H1 (cell line): ENCODE measurements at regions not wholly inside any gene's neighbourhood (a gene's known extent, or its start where the extent isn't known, plus 50 kb on each side); places are given as distances from the start of the nearest gene placed in this dataset.

Experiments
- CTCF ChIA-PET: fragments of 300-600 bp; sonication (Branson Sonifier 250); formaldehyde crosslinking; loops from one replicate; lab custom pipeline; 2021; ENCODE audit not compliant: partially characterized antibody; lab: Charles Lee
- POLR2A ChIA-PET: fragments of 300-600 bp; sonication (Branson Sonifier 250); formaldehyde crosslinking; loops from one replicate; lab custom pipeline; 2021; ENCODE audit warnings: inconsistent platforms; ENCODE audit not compliant: partially characterized antibody; lab: Charles Lee
- DNase-seq, 2 experiments: peaks; one replicate each; pipeline versions ENCODE4 v3.0.0 to v3.0.0-alpha.2; 2010 to 2022; ENCODE audit warnings: low spot score in 2 of 2, low read depth in 1 of 2, mixed read lengths in 1 of 2
- FAIRE-seq: peaks from 2 replicates; lab custom pipeline; 2011; peaks lifted over from hg19 to GRCh38; lab: Jason Lieb, UNC
- H2AFZ ChIP-seq: 2 replicates; pipeline ENCODE4 v1.8.1; 2012; ENCODE audit warnings: low read length, inconsistent platforms
- H2AK5ac ChIP-seq: 2 replicates; pipeline ENCODE4 v1.6.1; 2013; ENCODE audit warnings: low read depth, low read length
- H2BK120ac ChIP-seq: replicated peaks from 2 replicates; pipeline ENCODE3; 2013; ENCODE audit warnings: low read depth, low read length, inconsistent platforms
- H2BK12ac ChIP-seq: 2 replicates; pipeline ENCODE4 v1.6.1; 2013; ENCODE audit warnings: low read depth, low read length
- H2BK15ac ChIP-seq: 2 replicates; pipeline ENCODE4 v1.6.1; 2013; ENCODE audit warnings: low read length
- H2BK20ac ChIP-seq: 2 replicates; pipeline ENCODE4 v1.6.1; 2013; ENCODE audit warnings: low read length
- H2BK5ac ChIP-seq: 2 replicates; pipeline ENCODE4 v1.6.1; 2013; ENCODE audit warnings: low read depth, low read length
- H3K14ac ChIP-seq: 2 replicates; pipeline ENCODE4 v1.6.1; 2013; ENCODE audit warnings: inconsistent platforms; ENCODE audit not compliant: insufficient read length
- H3K18ac ChIP-seq: 2 replicates; pipeline ENCODE4 v1.6.1; 2013; ENCODE audit warnings: low read length; ENCODE audit errors: extremely low read depth
- H3K23ac ChIP-seq: 2 replicates; pipeline ENCODE4 v1.6.1; 2013; ENCODE audit warnings: inconsistent platforms; ENCODE audit not compliant: insufficient read length
- H3K23me2 ChIP-seq: 2 replicates; pipeline ENCODE4 v1.6.1; 2013; ENCODE audit warnings: low read depth, low read length
- H3K27ac ChIP-seq: 2 replicates; pipeline ENCODE4 v1.6.1; 2011; ENCODE audit warnings: low read depth, low read length, inconsistent platforms
- H3K27me3 ChIP-seq, 4 experiments: replicated peaks in 1 of 4; 1 replicate in 1 of 4; 2 replicates in 3 of 4; pipeline versions ENCODE4 v1.6.1 to v1.8.1; 2011 to 2013; ENCODE audit warnings: low read length in 3 of 4, mild to moderate bottlenecking in 3 of 4, inconsistent platforms in 2 of 4, mixed read lengths in 2 of 4, moderate library complexity in 1 of 4; ENCODE audit not compliant: control insufficient read depth in 3 of 4, insufficient read depth in 3 of 4; ENCODE audit errors: extremely low read depth in 1 of 4
- H3K36me3 ChIP-seq, 4 experiments: 2 replicates each; pipeline versions ENCODE4 v1.6.1 to v1.8.1; 2011 to 2013; ENCODE audit warnings: mild to moderate bottlenecking in 4 of 4, low read length in 3 of 4, moderate library complexity in 2 of 4, control low read depth in 1 of 4, inconsistent platforms in 1 of 4; ENCODE audit not compliant: insufficient read depth in 4 of 4, control insufficient read depth in 2 of 4
- H3K4ac ChIP-seq: replicated peaks from 2 replicates; pipeline ENCODE3; 2013; ENCODE audit warnings: low read length, low read depth, mixed read lengths, inconsistent platforms; ENCODE audit not compliant: insufficient read length
- H3K4me1 ChIP-seq, 4 experiments: replicated peaks in 1 of 4; 1 replicate in 1 of 4; 2 replicates in 3 of 4; pipeline versions ENCODE4 v1.6.1 to v1.8.1; 2011 to 2013; ENCODE audit warnings: low read length in 3 of 4, inconsistent platforms in 2 of 4, mixed read lengths in 1 of 4; ENCODE audit not compliant: insufficient read depth in 4 of 4, control insufficient read depth in 3 of 4
- H3K4me2 ChIP-seq, 2 experiments: 2 replicates each; pipeline versions ENCODE4 v1.6.1 to v1.8.1; 2011 to 2013; ENCODE audit warnings: low read depth in 2 of 2, low read length in 2 of 2, control low read depth in 1 of 2, inconsistent platforms in 1 of 2, mild to moderate bottlenecking in 1 of 2; ENCODE audit not compliant: insufficient read depth in 1 of 2
- H3K4me3 ChIP-seq, 4 experiments: fragments of 200-600, 300-600 bp in 1 of 4; sonication (generic), shearing (Covaris generic), sonication (Bioruptor Twin) in 1 of 4; 2 replicates each; pipeline versions ENCODE4 v1.5.1 to v1.8.1; 2011 to 2016; ENCODE audit warnings: low read length in 4 of 4, low read depth in 3 of 4, control low read depth in 2 of 4, inconsistent platforms in 2 of 4, mild to moderate bottlenecking in 2 of 4, mixed read lengths in 1 of 4, moderate library complexity in 1 of 4; ENCODE audit not compliant: insufficient read depth in 2 of 4; ENCODE audit errors: extremely low read depth in 1 of 4
- H3K56ac ChIP-seq: replicated peaks from 2 replicates; pipeline ENCODE3; 2013; ENCODE audit warnings: low read depth, mild to moderate bottlenecking, mixed read lengths, low read length, inconsistent platforms; ENCODE audit not compliant: insufficient read length
- H3K79me1 ChIP-seq: 2 replicates; pipeline ENCODE4 v1.6.1; 2013; ENCODE audit warnings: low read depth, low read length, control low read depth
- H3K79me2 ChIP-seq, 2 experiments: 2 replicates each; pipeline versions ENCODE4 v1.6.1 to v1.8.1; 2012 to 2013; ENCODE audit warnings: low read length in 2 of 2, mild to moderate bottlenecking in 2 of 2, inconsistent platforms in 1 of 2; ENCODE audit not compliant: insufficient read depth in 2 of 2, control insufficient read depth in 1 of 2
- H3K9ac ChIP-seq, 4 experiments: replicated peaks in 1 of 4; 1 replicate in 1 of 4; 2 replicates in 3 of 4; pipeline versions ENCODE4 v1.6.1 to v1.8.1; 2011 to 2013; ENCODE audit warnings: low read depth in 3 of 4, low read length in 3 of 4, control low read depth in 2 of 4, mild to moderate bottlenecking in 2 of 4, moderate library complexity in 2 of 4, inconsistent platforms in 1 of 4; ENCODE audit errors: extremely low read depth in 1 of 4
- H3K9me3 ChIP-seq, 2 experiments: 2 replicates each; pipeline versions ENCODE4 v1.6.1 to v1.8.1; 2012 to 2013; ENCODE audit warnings: mild to moderate bottlenecking in 2 of 2, moderate library complexity in 2 of 2, control low read depth in 1 of 2, inconsistent platforms in 1 of 2, low read depth in 1 of 2, low read length in 1 of 2, mixed read lengths in 1 of 2; ENCODE audit not compliant: insufficient read depth in 2 of 2
- H4K20me1 ChIP-seq, 2 experiments: replicated peaks in 1 of 2; 2 replicates each; pipeline versions ENCODE3 to v1.8.1; 2011 to 2013; ENCODE audit warnings: inconsistent platforms in 2 of 2, low read length in 2 of 2, mild to moderate bottlenecking in 1 of 2; ENCODE audit not compliant: insufficient read depth in 2 of 2, control insufficient read depth in 1 of 2
- H4K5ac ChIP-seq: 2 replicates; pipeline ENCODE4 v1.6.1; 2013; ENCODE audit warnings: low read length, low read depth, mixed read lengths, inconsistent platforms; ENCODE audit not compliant: insufficient read length
- H4K8ac ChIP-seq: 2 replicates; pipeline ENCODE4 v1.8.0; 2013; ENCODE audit warnings: mild to moderate bottlenecking, moderate library complexity, low read length, inconsistent platforms; ENCODE audit not compliant: insufficient read depth; ENCODE audit errors: extremely low read depth
- H4K91ac ChIP-seq: replicated peaks from 2 replicates; pipeline ENCODE3; 2013; ENCODE audit warnings: low read length, mixed read lengths, inconsistent platforms; ENCODE audit not compliant: insufficient read length
- CHD1 ChIP-seq: IDR thresholded peaks from 2 replicates; pipeline ENCODE4 v1.6.1; 2012; ENCODE audit warnings: low read depth, low read length, improper control_type of control experiment
- PHF8 ChIP-seq: fragments of 200-600 bp; sonication (generic); conservative IDR thresholded peaks from 2 replicates; pipeline ENCODE4 v1.7.1; 2012; ENCODE audit warnings: low read depth, mild to moderate bottlenecking, inconsistent platforms, low read length, moderate library complexity
- POU5F1 ChIP-seq: IDR thresholded peaks from 2 replicates; pipeline ENCODE4 v1.6.1; 2011; ENCODE audit warnings: low read depth, mild to moderate bottlenecking, low read length, moderate library complexity
- SP2 ChIP-seq: IDR thresholded peaks from 2 replicates; pipeline ENCODE4 v1.6.1; 2012; ENCODE audit warnings: mild to moderate bottlenecking, low read length, inconsistent platforms
- SUZ12 ChIP-seq: fragments of 200-600 bp; sonication (generic); IDR thresholded peaks from 2 replicates; pipeline ENCODE4 v1.6.1; 2012; ENCODE audit warnings: mild to moderate bottlenecking, inconsistent platforms, low read length, moderate library complexity, mixed read lengths
- WGBS, 2 experiments: shearing (Covaris generic) in 1 of 2; methylation state at CpG; one replicate each; pipeline versions ENCODE4 v1.1.6 to v1.1.7; 2013 to 2015; ENCODE audit warnings: low lambda C conversion rate in 2 of 2, mixed read lengths in 2 of 2, inconsistent platforms in 1 of 2, low coverage in 1 of 2, missing lambda C conversion rate in 1 of 2; ENCODE audit not compliant: insufficient replicate concordance in 2 of 2, insufficient coverage in 1 of 2, insufficient read length in 1 of 2; ENCODE audit errors: extremely low coverage in 1 of 2, missing lambda C conversion rate in 1 of 2; 5-methylcytosine and 5-hydroxymethylcytosine counted together

DNA sequence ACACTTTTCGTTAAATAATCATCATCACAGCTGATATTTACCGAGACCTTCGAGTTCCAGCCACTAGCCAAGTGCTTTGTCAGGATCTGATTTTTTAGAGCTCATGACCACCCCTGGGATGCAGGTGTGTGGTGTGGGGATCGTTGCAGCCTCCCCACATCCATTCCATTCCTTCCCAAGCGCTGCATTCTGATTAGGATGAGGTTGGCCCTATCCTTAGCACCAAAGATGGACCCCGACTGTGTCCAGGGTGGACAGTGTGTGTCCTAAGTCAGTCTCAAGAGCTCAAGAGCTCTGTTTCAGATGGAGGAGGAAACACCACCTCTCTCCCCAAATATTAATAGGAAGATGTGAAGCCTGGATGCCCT, 74.1 kb downstream of the PSMG1 start:
- 93% methylated on average over 6 of the region's 6 CpGs; no CpG with 5 or more reads in 1 of the 2 experiments for WGBS, 2 experiments
- H3K56ac ChIP-seq: no peak overlapping the region
- no peak for TF ChIP-seq SP2
- TF ChIP-seq CHD1: no peak
- no peak for TF ChIP-seq SUZ12
- no peak for TF ChIP-seq POU5F1
- TF ChIP-seq PHF8: no peak

More for the DNA sequence above, 74.1 kb downstream of the PSMG1 start:
- no peak overlapping the region for H2AFZ ChIP-seq
- H4K20me1 ChIP-seq: no peaks in the 10 kb centered on the region
- no peak overlapping the region for H2BK12ac ChIP-seq
- H4K5ac ChIP-seq: no peak overlapping the region
- H3K23ac ChIP-seq: no peak overlapping the region
- H4K91ac ChIP-seq: no peak overlapping the region
- H3K4ac ChIP-seq: no peak overlapping the region
- no peak overlapping the region for H3K4me2 ChIP-seq
- H3K14ac ChIP-seq: no peak overlapping the region
- H2BK5ac ChIP-seq: no peak overlapping the region
- H3K4me3 ChIP-seq: no peak overlapping the region
- H2BK20ac ChIP-seq: no peak overlapping the region
- no peak overlapping the region for H3K27ac ChIP-seq
- no peaks in the 10 kb centered on the region for H3K36me3 ChIP-seq
- ChIA-PET CTCF (interaction anchor here (0.8 to 1.3 kb wide), 6 partner anchors 11 to 71 kb away, joined by 3 to 4 read pairs (median 3); no protein-coding TSS in a partner anchor), POLR2A (no interaction called here)
- FAIRE-seq (no peak), DNase-seq (no peak)
- H3K79me2 ChIP-seq: no peaks in the 10 kb centered on the region
- H3K27me3 ChIP-seq: 0 out of 7 replicates have a peak, but pooled peaks cover 0 to 3% (median 0%) of the 10 kb centered on the region in 4 experiments
- H2AK5ac ChIP-seq: no peak overlapping the region
- H3K4me1 ChIP-seq: 0 out of 7 replicates have a peak, but pooled peaks cover 0 to 2% (median 0%) of the 10 kb centered on the region in 4 experiments
- H4K8ac ChIP-seq: no peak overlapping the region
- no peaks in the 10 kb centered on the region for H3K79me1 ChIP-seq
- no peaks in the 10 kb centered on the region for H3K23me2 ChIP-seq
- no peak overlapping the region; the same call in 1 of the 2 replicates for H2BK15ac ChIP-seq
- no peaks in the 10 kb centered on the region for H3K9me3 ChIP-seq
- H3K18ac ChIP-seq: no peak overlapping the region
- no peak overlapping the region for H2BK120ac ChIP-seq
- no peak overlapping the region for H3K9ac ChIP-seq
